Peyer's patch (tissue), 4 donors: ENCODE measurements at regions not wholly inside any gene's neighbourhood (a gene's known extent, or its start where the extent isn't known, plus 50 kb on each side); places are given as distances from the start of the nearest gene placed in this dataset.
"Not testable (repeated sequence)": the region's sequence is repeated elsewhere in the genome, so short reads cannot be mapped to it uniquely, and the experiment has no call there.

Source experiments
- DNase-seq, 3 donors: peaks; one replicate each; pipeline ENCODE4 v3.0.0-alpha.2; 2017 to 2019
- H3K27ac ChIP-seq, 4 donors: fragments of 200-600 bp; sonication (generic); one replicate each; pipeline ENCODE4 v1.5.1; 2016 to 2019
- H3K27me3 ChIP-seq, 2 donors: fragments of 200-600 bp; sonication (generic); one replicate each; pipeline ENCODE4 v1.5.1; 2019
- H3K36me3 ChIP-seq, 3 donors: fragments of 200-600 bp; sonication (generic); one replicate each; pipeline ENCODE4 v1.5.1; 2016 to 2019
- H3K4me1 ChIP-seq, 4 donors: fragments of 200-600 bp; sonication (generic); one replicate each; pipeline ENCODE4 v1.5.1; 2016 to 2019
- H3K4me3 ChIP-seq, 4 donors: fragments of 200-600 bp; sonication (generic); 1 replicate in 3 of 4; 2 replicates in 1 of 4; pipeline ENCODE4 v1.5.1; 2016 to 2019; ENCODE audit warnings: mild to moderate bottlenecking in 1 of 4
- H3K9me3 ChIP-seq, 4 donors: fragments of 200-600 bp; sonication (generic); one replicate each; pipeline ENCODE4 v1.5.1; 2016 to 2019; ENCODE audit warnings: mild to moderate bottlenecking in 1 of 4
- CTCF ChIP-seq, 6 experiments: fragments of 450-650 bp in 4 of 6; fragments of 200-600 bp in 2 of 6; sonication (generic) in 1 of 6; IDR thresholded peaks; one replicate each; pipeline ENCODE4 v1.5.1; 2017 to 2019; ENCODE audit warnings: antibody characterized with exemption in 6 of 6, mild to moderate bottlenecking in 3 of 6, moderate library complexity in 1 of 6
- POLR2A ChIP-seq, 2 donors: fragments of 450-650 bp; IDR thresholded peaks; one replicate each; pipeline ENCODE4 v1.5.1; 2017; ENCODE audit warnings: antibody characterized with exemption in 2 of 2, mild to moderate bottlenecking in 2 of 2, moderate library complexity in 2 of 2

- no peak overlapping the region for H3K27ac ChIP-seq
- DNase-seq: no peak
- H3K4me1 ChIP-seq: no peaks in the 10 kb centered on the region
- H3K4me3 ChIP-seq: no peak overlapping the region
- H3K27me3 ChIP-seq: no peaks in the 10 kb centered on the region
- no peaks in the 10 kb centered on the region for H3K36me3 ChIP-seq
- H3K9me3 ChIP-seq: no peaks in the 10 kb centered on the region
- no peak for TF ChIP-seq CTCF (IDR thresholded peaks at IDR 0.05)
- no peak for TF ChIP-seq POLR2A (IDR thresholded peaks at IDR 0.05)
These were observed 1155.1 kb upstream of the SORCS1 start for GRCh38 chr10:108319434-108320222.

GRCh38 chr10:108315636-108316035, 1151.1 kb upstream of the SORCS1 start:
- H3K27me3 ChIP-seq, H3K4me3 ChIP-seq, H3K4me1 ChIP-seq, H3K9me3 ChIP-seq, DNase-seq, H3K27ac ChIP-seq, H3K36me3 ChIP-seq: not testable (repeated sequence)

- Histone ChIP-seq H3K4me1 (no peaks in the 10 kb centered on the region), H3K4me3 (no peak overlapping the region), H3K36me3 (no peaks in the 10 kb centered on the region), H3K9me3 (no peaks in the 10 kb centered on the region), H3K27ac (no peak overlapping the region), H3K27me3 (no peaks in the 10 kb centered on the region)
- TF ChIP-seq CTCF (IDR thresholded peaks at IDR 0.05): no peak
- TF ChIP-seq POLR2A (IDR thresholded peaks at IDR 0.05): no peak
- DNase-seq: no peak
These were observed 1143.4 kb upstream of the SORCS1 start for GRCh38 chr10:108307925-108308312.

DNA sequence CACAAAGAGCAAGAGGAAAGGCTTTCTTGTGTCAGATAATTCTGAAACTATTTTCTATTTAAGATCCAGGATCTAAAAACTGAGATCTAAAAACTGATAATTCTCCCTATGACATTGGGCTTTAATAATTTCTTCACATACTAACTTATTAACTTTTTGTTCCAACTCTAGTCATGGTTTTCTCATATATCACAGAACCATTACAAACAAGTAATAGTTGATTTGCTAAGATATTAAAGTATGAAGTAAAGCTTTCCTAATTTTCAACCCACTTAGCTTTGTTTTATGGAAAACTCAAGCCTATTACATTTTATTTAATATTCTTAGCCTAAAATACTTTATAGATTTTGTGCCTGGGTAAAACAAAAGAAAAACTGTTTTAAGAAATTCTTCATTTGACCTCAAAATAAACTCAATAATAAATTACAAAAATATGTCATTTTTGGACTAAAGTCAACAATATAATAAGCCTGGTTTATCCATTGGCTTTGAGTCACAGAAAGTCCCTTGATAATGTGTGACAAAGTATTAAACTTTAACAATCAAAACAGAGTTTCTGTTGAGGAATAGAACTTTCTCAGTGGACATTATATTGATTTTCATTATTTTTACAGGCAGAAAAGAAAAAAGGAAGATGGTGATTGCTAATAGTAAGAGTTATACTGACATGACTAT, 1142.9 kb upstream of the SORCS1 start:
- TF ChIP-seq CTCF (IDR thresholded peaks at IDR 0.05) (no peak), POLR2A (IDR thresholded peaks at IDR 0.05) (no peak)

DNA sequence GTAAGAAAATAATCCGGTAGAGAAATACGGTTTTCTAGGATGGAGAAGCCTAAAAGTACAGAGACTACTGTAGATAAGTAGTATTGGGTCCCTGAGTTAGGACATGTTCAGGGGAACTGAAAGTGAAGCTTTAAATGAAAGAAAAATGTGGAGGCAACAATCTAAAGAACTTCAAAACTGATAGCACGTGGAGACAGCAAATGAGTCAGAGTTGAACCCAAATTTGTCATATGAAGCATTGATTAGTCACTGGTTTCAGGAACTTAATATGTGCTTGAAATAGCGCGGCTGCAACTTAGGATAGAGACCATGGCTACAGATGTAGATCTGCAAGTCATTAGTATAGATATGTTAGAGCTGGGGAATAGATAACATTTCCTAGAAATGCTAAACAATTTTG, 1138.6 kb upstream of the SORCS1 start:
- H3K9me3 ChIP-seq: no peaks in the 10 kb centered on the region
- no peaks in the 10 kb centered on the region for H3K27me3 ChIP-seq
- H3K27ac ChIP-seq: no peak overlapping the region
- no peak for TF ChIP-seq POLR2A (IDR thresholded peaks at IDR 0.05)
- no peak for TF ChIP-seq CTCF (IDR thresholded peaks at IDR 0.05)
- H3K36me3 ChIP-seq: no peaks in the 10 kb centered on the region
- DNase-seq: no peak
- no peak overlapping the region for H3K4me3 ChIP-seq
- no peaks in the 10 kb centered on the region for H3K4me1 ChIP-seq

More for the DNA sequence above, 1142.9 kb upstream of the SORCS1 start:
- H3K27ac ChIP-seq: no peak overlapping the region
- H3K4me1 ChIP-seq: no peaks in the 10 kb centered on the region
- H3K4me3 ChIP-seq: no peak overlapping the region
- no peaks in the 10 kb centered on the region for H3K36me3 ChIP-seq
- no peak for DNase-seq
- H3K27me3 ChIP-seq: no peaks in the 10 kb centered on the region
- no peaks in the 10 kb centered on the region for H3K9me3 ChIP-seq

DNA sequence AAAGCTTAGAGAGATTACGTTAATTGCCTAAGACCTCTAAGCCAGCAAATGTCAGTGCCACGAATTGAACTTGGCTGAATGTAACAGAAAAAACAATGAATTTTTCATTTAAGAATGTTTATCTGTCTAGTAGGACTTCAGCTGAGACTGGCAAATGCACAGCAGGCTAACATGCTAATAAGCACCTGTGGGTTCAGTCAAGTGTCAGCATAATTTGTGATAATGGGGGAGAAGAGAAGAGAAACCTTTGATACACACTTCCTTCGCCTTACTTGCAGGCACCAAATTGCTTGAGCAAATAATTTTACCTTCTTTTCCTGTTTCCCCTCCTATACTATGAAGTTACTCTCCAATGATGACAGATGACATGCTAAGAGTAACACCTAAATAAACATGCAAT, 1136.5 kb upstream of the SORCS1 start:
- H3K4me3 ChIP-seq: no peak overlapping the region
- H3K27ac ChIP-seq: no peak overlapping the region
- no peaks in the 10 kb centered on the region for H3K27me3 ChIP-seq
- DNase-seq: no peak
- no peaks in the 10 kb centered on the region for H3K9me3 ChIP-seq
- TF ChIP-seq POLR2A (IDR thresholded peaks at IDR 0.05) (no peak), CTCF (IDR thresholded peaks at IDR 0.05) (no peak)
- no peaks in the 10 kb centered on the region for H3K4me1 ChIP-seq
- no peaks in the 10 kb centered on the region for H3K36me3 ChIP-seq
